C4-2B (cell line): ENCODE measurements at regions not wholly inside any gene's neighbourhood (a gene's known extent, or its start where the extent isn't known, plus 50 kb on each side); places are given as distances from the start of the nearest gene placed in this dataset.

Source experiments
- H3K27ac ChIP-seq: fragments of 450-650 bp; 2 replicates; pipeline ENCODE4 v1.5.1; 2017
- CTCF ChIP-seq: fragments of 450-650 bp; conservative IDR thresholded peaks from 2 replicates; pipeline ENCODE4 v1.5.1; 2017; ENCODE audit warnings: mild to moderate bottlenecking
- ZFX ChIP-seq: fragments of 450-650 bp; IDR thresholded peaks from 2 replicates; pipeline ENCODE4 v1.6.1; 2017

GRCh38 chr3:72601060-72601459 is 247.2 kb downstream of the SHQ1 start:
- TF ChIP-seq CTCF (no peak), ZFX (no peak)
- no peak overlapping the region for H3K27ac ChIP-seq

GRCh38 chr3:72597756-72598195 is 250.5 kb downstream of the SHQ1 start:
- TF ChIP-seq ZFX (no peak), CTCF (no peak)
- H3K27ac ChIP-seq, result no peak overlapping the region

- no peak overlapping the region for H3K27ac ChIP-seq
- TF ChIP-seq ZFX (no peak), CTCF (no peak)
These were observed 251.2 kb downstream of the SHQ1 start for GRCh38 chr3:72597043-72597442.

- TF ChIP-seq ZFX (no peak), CTCF (no peak)
- no peak overlapping the region for H3K27ac ChIP-seq
These were observed 252.2 kb downstream of the SHQ1 start for GRCh38 chr3:72595927-72596610.

GRCh38 chr3:72595376-72595775 is 252.9 kb downstream of the SHQ1 start:
- TF ChIP-seq ZFX (no peak), CTCF (no peak)
- H3K27ac ChIP-seq, result no peak overlapping the region

- no peak overlapping the region for H3K27ac ChIP-seq
- no peak for TF ChIP-seq CTCF
- TF ChIP-seq ZFX, result no peak
These were observed 253.5 kb downstream of the SHQ1 start for GRCh38 chr3:72594615-72595215.

GRCh38 chr3:72593881-72594397 is 254.3 kb downstream of the SHQ1 start:
- TF ChIP-seq CTCF, result no peak
- TF ChIP-seq ZFX, result no peak
- H3K27ac ChIP-seq, result no peak overlapping the region
